HepG2 (cell line): ENCODE measurements at regions not wholly inside any gene's neighbourhood (a gene's known extent, or its start where the extent isn't known, plus 50 kb on each side); places are given as distances from the start of the nearest gene placed in this dataset.

Experiments used
- ATAC-seq: fragments of 200-7000 bp; cut with Tn5 transposase; 3 replicates; pipeline ENCODE4 v1.9.1; 2020; ENCODE audit warnings: mild to moderate bottlenecking, moderate library complexity
- BruUV-seq: library from RNA; stranded (reverse); fragments of 400-500 nt; replicated peaks from 2 replicates; lab custom pipeline; 2021; lab: Mats Ljungman, UMichigan
- CTCF ChIA-PET: fragments of 300-600 bp; formaldehyde crosslinking; extraction: SDS; loops from one replicate; lab custom pipeline; 2021; ENCODE audit warnings: low total read pairs, inconsistent platforms, low intra/inter-chr PET ratio; lab: Yijun Ruan, JAX
- POLR2A ChIA-PET: fragments of 350-600 bp; sonication (Branson Sonifier 250); formaldehyde crosslinking; loops from one replicate; lab custom pipeline; 2020; ENCODE audit warnings: antibody characterized with exemption, inconsistent platforms; lab: Yijun Ruan, JAX
- DNase-seq: peaks from one replicate; pipeline ENCODE4 v3.0.0-alpha.2; 2015; ENCODE audit warnings: low spot score
- FAIRE-seq: peaks from 3 replicates; lab custom pipeline; 2011; peaks lifted over from hg19 to GRCh38; lab: Jason Lieb, UNC
- H2AFZ ChIP-seq: one replicate; pipeline ENCODE4 v1.6.1; 2011; ENCODE audit warnings: low read length, inconsistent platforms
- H3K27ac ChIP-seq: fragments of 300-600 bp; 3 replicates; pipeline ENCODE4 v1.8.0; 2011; ENCODE audit warnings: mixed run types, mild to moderate bottlenecking, mixed read lengths, low read length, inconsistent platforms; ENCODE audit not compliant: insufficient read depth; ENCODE audit errors: extremely low read length
- H3K27me3 ChIP-seq, 2 experiments: fragments of 200-600 bp in 1 of 2; 2 replicates in 1 of 2; 3 replicates in 1 of 2; pipeline versions ENCODE4 v1.6.0 to v1.8.0; 2011; ENCODE audit warnings: low read length in 2 of 2, mild to moderate bottlenecking in 2 of 2, moderate library complexity in 2 of 2, inconsistent platforms in 1 of 2; ENCODE audit not compliant: insufficient read depth in 2 of 2, control insufficient read depth in 1 of 2
- H3K36me3 ChIP-seq, 2 experiments: fragments of 200-600 bp in 1 of 2; replicated peaks in 1 of 2; 2 replicates in 1 of 2; 3 replicates in 1 of 2; pipeline versions ENCODE4 v1.5.1 to v1.8.0; 2011; ENCODE audit warnings: low read length in 2 of 2, inconsistent platforms in 1 of 2; ENCODE audit not compliant: insufficient read depth in 2 of 2, control insufficient read depth in 1 of 2
- H3K4me1 ChIP-seq: 2 replicates; pipeline ENCODE4 v1.5.1; 2012; ENCODE audit warnings: low read length, inconsistent platforms; ENCODE audit not compliant: insufficient read depth
- H3K4me2 ChIP-seq: 2 replicates; pipeline ENCODE4 v1.6.0; 2011; ENCODE audit warnings: low read depth, low read length, inconsistent platforms
- H3K4me3 ChIP-seq, 3 experiments: fragments of 200-600 bp in 1 of 3; sonication (generic), shearing (Covaris generic) in 1 of 3; replicated peaks in 1 of 3; 2 replicates each; pipeline ENCODE4 v1.5.1; 2011 to 2016; ENCODE audit warnings: low read length in 3 of 3, inconsistent platforms in 2 of 3, low read depth in 2 of 3, mild to moderate bottlenecking in 2 of 3, control low read depth in 1 of 3, mixed read lengths in 1 of 3; ENCODE audit not compliant: insufficient read depth in 1 of 3
- H3K79me2 ChIP-seq: one replicate; pipeline ENCODE4 v1.6.1; 2011; ENCODE audit warnings: low read length, inconsistent platforms; ENCODE audit not compliant: insufficient read depth
- H3K9ac ChIP-seq: 2 replicates; pipeline ENCODE4 v1.6.0; 2011; ENCODE audit warnings: mild to moderate bottlenecking, low read depth, low read length, inconsistent platforms; ENCODE audit not compliant: insufficient read depth
- H3K9me3 ChIP-seq: 2 replicates; pipeline ENCODE4 v1.5.1; 2012; ENCODE audit warnings: mild to moderate bottlenecking, low read length
- H4K20me1 ChIP-seq: 2 replicates; pipeline ENCODE4 v1.6.0; 2011; ENCODE audit warnings: inconsistent platforms, mild to moderate bottlenecking, low read length, moderate library complexity; ENCODE audit not compliant: insufficient read depth
- CEBPB ChIP-seq: IDR thresholded peaks from 2 replicates; pipeline ENCODE4 v1.6.1; 2011; ENCODE audit warnings: low read depth, low read length, improper control_type of control experiment, borderline replicate concordance
- CEBPZ ChIP-seq: IDR thresholded peaks from 2 replicates; pipeline ENCODE4 v1.6.1; 2012; ENCODE audit warnings: low read length, improper control_type of control experiment
- HDAC1 ChIP-seq: sonication (generic); formaldehyde crosslinking; IDR thresholded peaks from 2 replicates; pipeline ENCODE4 v1.5.1; 2020; ENCODE audit warnings: mild to moderate bottlenecking, missing genetic modification reagents
- MIXL1 ChIP-seq: IDR thresholded peaks from 2 replicates; pipeline ENCODE4 v1.6.1; 2016
- TEAD2 ChIP-seq: sonication (generic); formaldehyde crosslinking; IDR thresholded peaks from 2 replicates; pipeline ENCODE4 v1.9.0; 2021; ENCODE audit warnings: missing genetic modification reagents
- TMF1 ChIP-seq: sonication (generic); formaldehyde crosslinking; IDR thresholded peaks from 2 replicates; pipeline ENCODE4 v1.8.1; 2022; ENCODE audit warnings: low read depth, missing genetic modification reagents
- ZNF256 ChIP-seq: sonication (generic); formaldehyde crosslinking; conservative IDR thresholded peaks from 2 replicates; pipeline ENCODE4 v1.4.0; 2020; ENCODE audit warnings: missing genetic modification reagents
- ZNF772 ChIP-seq: sonication (generic); formaldehyde crosslinking; IDR thresholded peaks from 2 replicates; pipeline ENCODE4 v1.5.0; 2020; ENCODE audit warnings: mild to moderate bottlenecking, missing genetic modification reagents
- ZNF781 ChIP-seq: sonication (generic); formaldehyde crosslinking; IDR thresholded peaks from 2 replicates; pipeline ENCODE4 v1.5.1; 2020; ENCODE audit warnings: borderline replicate concordance, mild to moderate bottlenecking, missing genetic modification reagents; ENCODE audit errors: not compliant biosample characterization
- ZSCAN29 ChIP-seq: sonication (generic); formaldehyde crosslinking; conservative IDR thresholded peaks from 2 replicates; pipeline ENCODE4 v1.4.0; 2020; ENCODE audit warnings: mild to moderate bottlenecking, missing genetic modification reagents
- WGBS: methylation state at CpG from one replicate; pipeline ENCODE4 v1.1.6; 2017; ENCODE audit warnings: low lambda C conversion rate; 5-methylcytosine and 5-hydroxymethylcytosine counted together
- in situ Hi-C: cut with HindIII; loops from 2 replicates; pipeline ENCODE4 v1.10.0; 2017; ENCODE audit warnings: low pct_unique_long_range_greater_than_20kb; ENCODE audit not compliant: extremely low pct_ligation_motif_present
- intact Hi-C: fragments of 100-400 bp; cut with micrococcal nuclease; formaldehyde crosslinking; loops from one replicate; pipeline ENCODE4 v1.10.0; 2022; ENCODE audit not compliant: unreplicated experiment

DNA sequence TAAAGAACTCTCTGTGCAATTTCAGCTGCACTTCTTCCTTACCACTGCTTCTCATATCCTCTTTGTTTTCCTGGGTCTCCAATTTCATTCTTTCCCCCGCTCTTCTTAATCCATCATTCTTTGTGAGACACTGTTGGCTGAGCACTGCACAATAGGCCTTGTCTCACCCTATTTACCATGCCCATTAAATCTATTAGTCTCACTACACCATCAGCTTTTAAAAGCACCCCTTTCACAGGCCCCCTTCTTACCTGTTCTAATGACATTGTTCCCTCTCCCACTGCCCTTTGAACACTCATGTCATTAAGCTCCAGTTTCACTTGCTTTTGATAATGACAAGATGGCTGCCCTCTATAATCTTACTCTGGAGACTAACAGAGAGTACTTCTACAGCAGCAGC is 404.1 kb upstream of the ACVR2A start:
- Histone ChIP-seq H3K9ac (no peak overlapping the region), H3K9me3 (no peaks in the 10 kb centered on the region), H3K79me2 (no peaks in the 10 kb centered on the region), H3K27me3 (no peaks in the 10 kb centered on the region), H3K36me3 (no peaks in the 10 kb centered on the region), H3K4me1 (no peaks in the 10 kb centered on the region), H3K4me2 (no peak overlapping the region), H3K4me3 (no peak overlapping the region), H3K27ac (no peak overlapping the region), H2AFZ (no peak overlapping the region), H4K20me1 (no peaks in the 10 kb centered on the region)
- BruUV-seq, result no TSS peak
- POLR2A ChIA-PET, result no interaction called here
- CTCF ChIA-PET, result no interaction called here
- DNase-seq, result no peak
- ATAC-seq, result no peak
- no peak for FAIRE-seq
- TF ChIP-seq MIXL1 (CRISPR knock-in tag) (no peak), CEBPB (no peak), ZNF256 (CRISPR knock-in tag) (no peak), CEBPZ (no peak), TEAD2 (CRISPR knock-in tag) (no peak), TMF1 (no peak), ZNF772 (CRISPR knock-in tag) (no peak), HDAC1 (CRISPR knock-in tag) (no peak), ZNF781 (no peak), ZSCAN29 (CRISPR knock-in tag) (no peak)
- intact Hi-C loops (no loop called here), in situ Hi-C loops (no loop called here)
- WGBS, result 8% methylated on average over 1 of the region's 1 CpG
